LNCaP clone FGC (cell line): ENCODE measurements at regions not wholly inside any gene's neighbourhood (a gene's known extent, or its start where the extent isn't known, plus 50 kb on each side); places are given as distances from the start of the nearest gene placed in this dataset.

Experiments
- DNase-seq: peaks from one replicate; pipeline ENCODE4 v3.0.0-alpha.2; 2011; ENCODE audit warnings: low read depth
- H3K4me3 ChIP-seq: 2 replicates; pipeline ENCODE4 v1.5.1; 2011; ENCODE audit warnings: mild to moderate bottlenecking, low read depth, low read length, control low read depth
- TF ChIP-seq, protein P1 (sequence below): IDR thresholded peaks from 2 replicates; pipeline ENCODE4 v1.5.1; 2012; ENCODE audit warnings: mild to moderate bottlenecking; ENCODE audit not compliant: control insufficient read depth, insufficient read depth; ENCODE audit errors: extremely low read depth

DNA sequence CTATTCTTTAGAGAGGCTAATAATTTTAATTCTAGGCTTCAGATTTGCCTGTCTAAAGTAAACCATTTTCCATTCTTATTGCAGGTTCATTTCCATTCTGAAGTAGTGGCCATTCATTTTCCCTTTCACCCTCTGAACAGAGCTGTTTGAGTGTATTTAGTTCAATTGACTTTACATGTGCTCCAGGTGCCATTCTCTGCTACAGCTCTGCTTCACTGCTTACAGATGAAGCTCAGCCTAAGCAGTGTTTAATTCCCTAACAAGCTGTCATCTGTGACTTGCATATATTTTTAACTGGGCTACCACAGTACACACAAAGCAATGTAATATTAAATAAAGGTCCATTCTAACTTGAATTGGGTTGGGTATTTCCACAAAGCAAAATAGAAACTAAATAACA is 1031.6 kb downstream of the KCNT2 start:
- no peak overlapping the region for H3K4me3 ChIP-seq
- no peak for DNase-seq
- TF ChIP-seq, protein P1, sequence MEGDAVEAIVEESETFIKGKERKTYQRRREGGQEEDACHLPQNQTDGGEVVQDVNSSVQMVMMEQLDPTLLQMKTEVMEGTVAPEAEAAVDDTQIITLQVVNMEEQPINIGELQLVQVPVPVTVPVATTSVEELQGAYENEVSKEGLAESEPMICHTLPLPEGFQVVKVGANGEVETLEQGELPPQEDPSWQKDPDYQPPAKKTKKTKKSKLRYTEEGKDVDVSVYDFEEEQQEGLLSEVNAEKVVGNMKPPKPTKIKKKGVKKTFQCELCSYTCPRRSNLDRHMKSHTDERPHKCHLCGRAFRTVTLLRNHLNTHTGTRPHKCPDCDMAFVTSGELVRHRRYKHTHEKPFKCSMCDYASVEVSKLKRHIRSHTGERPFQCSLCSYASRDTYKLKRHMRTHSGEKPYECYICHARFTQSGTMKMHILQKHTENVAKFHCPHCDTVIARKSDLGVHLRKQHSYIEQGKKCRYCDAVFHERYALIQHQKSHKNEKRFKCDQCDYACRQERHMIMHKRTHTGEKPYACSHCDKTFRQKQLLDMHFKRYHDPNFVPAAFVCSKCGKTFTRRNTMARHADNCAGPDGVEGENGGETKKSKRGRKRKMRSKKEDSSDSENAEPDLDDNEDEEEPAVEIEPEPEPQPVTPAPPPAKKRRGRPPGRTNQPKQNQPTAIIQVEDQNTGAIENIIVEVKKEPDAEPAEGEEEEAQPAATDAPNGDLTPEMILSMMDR, result no peak

- TF ChIP-seq, protein P1, result no peak
- H3K4me3 ChIP-seq, result no peak overlapping the region
- DNase-seq, result no peak
Observed at GRCh38 chr1:195574511-195574910, 1033.7 kb downstream of the KCNT2 start.

GRCh38 chr1:195569934-195570333 is 1038.3 kb downstream of the KCNT2 start:
- TF ChIP-seq, protein P1, result no peak
- no peak overlapping the region for H3K4me3 ChIP-seq
- no peak for DNase-seq

DNA sequence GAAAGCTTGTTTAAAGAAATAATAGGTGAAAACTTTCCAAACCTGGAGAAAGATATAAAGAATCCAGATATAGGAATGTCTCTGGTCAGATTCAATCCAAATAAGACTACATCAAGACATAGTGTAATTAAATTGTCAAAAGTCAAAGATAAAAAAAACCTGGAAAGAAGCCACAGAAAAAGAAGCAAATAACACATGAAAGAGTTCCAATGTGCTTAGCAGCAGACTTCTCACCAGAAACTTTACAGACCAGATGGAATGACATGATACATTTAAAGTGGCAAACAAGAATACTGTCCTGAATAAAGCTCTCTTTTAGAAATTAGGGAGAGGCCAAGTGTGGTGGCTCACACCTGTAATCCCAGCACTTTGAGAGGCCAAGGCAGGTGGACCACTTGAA is 1039.9 kb downstream of the KCNT2 start:
- DNase-seq, result no peak
- TF ChIP-seq, protein P1, result no peak
- H3K4me3 ChIP-seq, result no peak overlapping the region

GRCh38 chr1:195562074-195562473 is 1046.2 kb downstream of the KCNT2 start:
- H3K4me3 ChIP-seq, result no peak overlapping the region
- TF ChIP-seq, protein P1, result no peak
- no peak for DNase-seq

DNA sequence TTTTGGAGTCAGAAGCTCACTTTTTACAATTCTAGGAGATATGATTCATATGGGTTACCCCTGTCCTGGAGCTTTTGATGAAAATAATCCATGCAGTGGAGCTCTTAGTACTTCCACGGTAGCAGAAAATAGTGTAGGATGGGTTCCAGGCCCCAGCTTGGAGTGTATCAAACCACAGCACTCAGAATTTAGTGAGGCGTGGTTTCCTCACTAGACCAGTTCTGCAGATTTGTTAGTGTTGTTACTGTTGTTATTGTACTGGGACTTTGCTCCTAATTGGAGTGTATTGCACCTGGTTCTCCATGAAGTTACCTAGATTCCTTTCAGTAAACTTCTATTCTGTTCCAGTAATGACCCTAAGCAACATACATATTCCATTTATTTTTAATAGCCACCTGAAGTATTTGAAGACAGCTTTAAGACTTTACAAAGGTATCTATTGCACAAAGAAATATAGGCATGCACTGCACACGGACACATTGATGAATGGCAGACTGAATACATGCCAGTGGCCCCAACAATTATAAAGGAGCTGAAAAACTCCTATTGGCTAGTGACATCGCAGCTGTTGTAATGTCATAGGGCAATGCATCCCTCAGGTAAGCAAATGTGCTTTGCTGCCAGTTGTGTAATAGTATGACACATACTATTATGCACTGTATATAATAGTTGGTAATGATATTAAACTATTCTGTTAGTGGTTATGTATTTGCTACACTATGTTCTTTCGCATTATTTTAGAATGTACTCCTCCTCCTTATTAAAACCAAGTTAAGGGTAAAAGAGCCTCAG is 1058.0 kb downstream of the KCNT2 start:
- TF ChIP-seq, protein P1, result no peak
- DNase-seq, result no peak
- H3K4me3 ChIP-seq, result no peak overlapping the region

DNA sequence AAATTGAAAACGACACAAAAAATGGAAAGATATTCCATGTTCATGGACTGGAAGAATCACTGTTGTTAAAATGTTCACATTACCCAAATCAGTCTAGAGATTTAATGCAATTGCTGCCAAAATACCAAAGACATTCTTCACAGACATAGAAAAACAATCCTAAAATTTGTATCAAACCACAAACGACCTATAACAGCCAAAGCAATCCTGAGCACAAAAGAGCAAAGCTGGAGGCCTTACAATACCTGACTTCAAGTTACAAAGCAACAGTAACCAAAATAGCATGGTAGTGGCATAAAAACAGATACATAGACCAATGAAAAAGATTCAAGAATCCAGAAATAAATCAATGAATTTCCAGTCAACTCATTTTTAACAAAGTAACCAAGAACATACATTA is 1077.3 kb downstream of the KCNT2 start:
- no peak overlapping the region for H3K4me3 ChIP-seq
- TF ChIP-seq, protein P1, result no peak
- no peak for DNase-seq
